ENCODE measurements at regions not wholly inside any gene's neighbourhood (a gene's known extent, or its start where the extent isn't known, plus 50 kb on each side); places are given as distances from the start of the nearest gene placed in this dataset.

DNA sequence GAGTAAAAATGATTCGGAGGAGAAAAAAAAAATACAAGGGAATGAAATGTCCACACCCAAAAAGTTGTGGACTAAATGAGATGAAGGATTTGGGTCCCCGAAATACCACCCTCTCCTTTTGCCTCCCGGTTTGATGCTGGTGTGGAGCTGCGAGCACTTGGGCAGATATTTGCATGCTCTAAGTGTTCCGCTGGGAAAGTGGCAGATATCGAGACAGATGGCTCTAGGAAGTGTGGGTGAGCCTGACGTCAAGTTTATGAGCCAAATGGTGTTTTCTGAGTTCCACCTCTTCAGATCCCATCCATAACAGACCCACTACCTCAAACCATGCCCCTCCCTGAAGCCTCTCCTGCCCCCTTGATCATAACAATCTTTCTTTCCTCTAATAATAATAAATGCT is 228.6 kb downstream of the QDPR start:
- intact Hi-C loops (cut with DNase I): no loop called here
- TF ChIP-seq POLR2AphosphoS5 (IDR thresholded peaks at IDR 0.05) (no peak), POLR2A (IDR thresholded peaks at IDR 0.05) (no peak)
- TF ChIP-seq, protein P1, sequence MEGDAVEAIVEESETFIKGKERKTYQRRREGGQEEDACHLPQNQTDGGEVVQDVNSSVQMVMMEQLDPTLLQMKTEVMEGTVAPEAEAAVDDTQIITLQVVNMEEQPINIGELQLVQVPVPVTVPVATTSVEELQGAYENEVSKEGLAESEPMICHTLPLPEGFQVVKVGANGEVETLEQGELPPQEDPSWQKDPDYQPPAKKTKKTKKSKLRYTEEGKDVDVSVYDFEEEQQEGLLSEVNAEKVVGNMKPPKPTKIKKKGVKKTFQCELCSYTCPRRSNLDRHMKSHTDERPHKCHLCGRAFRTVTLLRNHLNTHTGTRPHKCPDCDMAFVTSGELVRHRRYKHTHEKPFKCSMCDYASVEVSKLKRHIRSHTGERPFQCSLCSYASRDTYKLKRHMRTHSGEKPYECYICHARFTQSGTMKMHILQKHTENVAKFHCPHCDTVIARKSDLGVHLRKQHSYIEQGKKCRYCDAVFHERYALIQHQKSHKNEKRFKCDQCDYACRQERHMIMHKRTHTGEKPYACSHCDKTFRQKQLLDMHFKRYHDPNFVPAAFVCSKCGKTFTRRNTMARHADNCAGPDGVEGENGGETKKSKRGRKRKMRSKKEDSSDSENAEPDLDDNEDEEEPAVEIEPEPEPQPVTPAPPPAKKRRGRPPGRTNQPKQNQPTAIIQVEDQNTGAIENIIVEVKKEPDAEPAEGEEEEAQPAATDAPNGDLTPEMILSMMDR (IDR thresholded peaks at IDR 0.05): no peak
- 91% methylated on average over 7 of the region's 7 CpGs for WGBS

DNA sequence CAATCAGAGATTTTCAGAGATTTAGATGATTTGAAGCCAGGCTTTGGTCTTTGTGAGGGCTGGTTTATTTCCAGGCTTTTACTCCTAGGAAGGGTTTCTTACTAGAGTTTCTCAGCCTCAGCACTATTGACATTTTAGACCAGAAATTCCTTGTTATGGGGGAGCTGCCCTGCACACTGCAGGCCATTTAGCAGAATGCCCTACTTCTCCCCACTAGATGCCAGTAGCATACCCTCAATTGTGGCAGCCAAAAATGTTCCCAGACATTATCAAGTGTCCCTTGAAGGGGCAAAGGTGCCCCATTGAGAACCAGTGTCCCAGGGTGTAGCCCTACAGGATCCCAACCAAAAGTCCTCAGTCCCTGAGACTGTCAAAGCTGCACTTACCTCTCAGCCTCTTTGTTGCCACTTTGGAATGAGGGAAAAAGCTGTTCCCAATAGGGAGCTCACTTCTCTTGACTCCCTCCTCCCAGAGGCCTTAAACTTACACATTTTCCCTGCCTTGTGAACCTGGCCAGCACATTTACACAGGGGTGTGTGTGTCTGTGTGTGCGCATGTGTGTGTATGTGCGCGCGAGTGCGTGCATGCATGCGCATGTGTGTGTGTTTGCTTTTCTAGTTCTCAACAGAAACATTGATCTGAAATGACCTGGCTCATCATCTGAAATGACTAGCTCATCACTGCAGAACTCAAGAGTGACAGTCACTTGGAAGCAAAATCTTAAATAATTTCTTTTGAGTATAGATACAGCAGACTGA is 231.4 kb downstream of the QDPR start:
- H3K4me3 ChIP-seq: no peak overlapping the region
- H3K4me1 ChIP-seq (replicated peaks): no peaks in the 10 kb centered on the region
- H3K36me3 ChIP-seq: no peaks in the 10 kb centered on the region
- intact Hi-C loops (cut with DNase I): no loop called here
- no peaks in the 10 kb centered on the region for H3K9me3 ChIP-seq
- TF ChIP-seq POLR2AphosphoS5 (IDR thresholded peaks at IDR 0.05): no peak
- TF ChIP-seq POLR2A (IDR thresholded peaks at IDR 0.05): no peak
- H3K27me3 ChIP-seq (replicated peaks; ENCODE audit: insufficient read depth): no peaks in the 10 kb centered on the region
- no peak for DNase-seq (ENCODE audit: low spot score)
- 88% methylated on average over 6 of the region's 6 CpGs for WGBS
- no peak overlapping the region for H3K27ac ChIP-seq

More for the DNA sequence above, 228.6 kb downstream of the QDPR start:
- DNase-seq (ENCODE audit: low spot score): no peak
- H3K4me1 ChIP-seq (replicated peaks): no peaks in the 10 kb centered on the region
- H3K36me3 ChIP-seq: no peaks in the 10 kb centered on the region
- H3K27me3 ChIP-seq (replicated peaks; ENCODE audit: insufficient read depth): no peaks in the 10 kb centered on the region
- no peak overlapping the region for H3K27ac ChIP-seq
- no peaks in the 10 kb centered on the region for H3K9me3 ChIP-seq
- H3K4me3 ChIP-seq: no peak overlapping the region

DNA sequence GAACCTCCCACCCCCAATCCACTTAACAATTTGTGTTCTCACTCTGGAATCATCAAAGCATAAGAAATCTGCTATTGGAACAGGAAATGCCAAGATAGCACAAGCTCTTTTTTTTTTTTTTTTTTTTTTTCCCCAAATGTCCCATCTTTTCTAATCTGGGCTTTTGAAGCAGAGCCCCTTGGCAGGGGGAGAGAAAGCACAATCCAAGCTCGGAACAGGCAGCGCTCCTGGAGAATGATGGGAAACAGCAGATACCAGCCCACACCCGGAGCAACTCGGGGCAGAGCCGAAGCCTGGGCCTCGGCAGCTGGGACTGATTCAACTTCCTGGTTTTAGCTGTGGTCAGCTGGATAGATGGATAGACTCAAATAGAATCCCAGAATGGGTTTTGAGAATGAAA is 235.1 kb downstream of the QDPR start:
- 53% methylated on average over 6 of the region's 6 CpGs for WGBS
- intact Hi-C loops (cut with DNase I): no loop called here
- Histone ChIP-seq H3K4me3 (no peak overlapping the region), H3K4me1 (replicated peaks) (no peaks in the 10 kb centered on the region), H3K9me3 (no peaks in the 10 kb centered on the region), H3K27me3 (replicated peaks; ENCODE audit: insufficient read depth) (no peaks in the 10 kb centered on the region), H3K36me3 (no peaks in the 10 kb centered on the region), H3K27ac (no peak overlapping the region)
- DNase-seq (ENCODE audit: low spot score): no peak
- TF ChIP-seq POLR2AphosphoS5 (IDR thresholded peaks at IDR 0.05) (no peak), POLR2A (IDR thresholded peaks at IDR 0.05) (no peak)
- TF ChIP-seq, protein P1 (IDR thresholded peaks at IDR 0.05): no peak

DNA sequence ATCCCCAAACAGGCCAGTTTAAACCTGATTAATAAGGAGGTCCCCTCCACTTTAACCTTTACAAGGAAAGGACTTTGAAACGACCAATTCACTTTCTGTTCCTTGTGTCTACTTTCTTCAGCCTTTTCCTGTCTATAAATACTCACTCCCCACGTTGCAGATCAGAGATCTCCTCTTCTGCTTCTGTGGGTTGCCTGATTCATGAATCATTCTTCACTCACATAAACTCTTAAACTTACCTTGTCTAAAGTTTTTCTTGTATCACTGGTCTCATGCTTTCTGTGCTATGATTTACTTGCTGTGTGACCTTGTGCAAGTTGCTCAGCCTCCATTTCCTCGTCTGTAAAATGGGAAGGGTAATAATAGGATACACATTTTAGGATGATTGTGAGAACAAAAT is 236.1 kb downstream of the QDPR start:
- Histone ChIP-seq H3K9me3 (no peaks in the 10 kb centered on the region), H3K4me1 (replicated peaks) (no peaks in the 10 kb centered on the region), H3K27ac (no peak overlapping the region), H3K36me3 (no peaks in the 10 kb centered on the region), H3K4me3 (no peak overlapping the region), H3K27me3 (replicated peaks; ENCODE audit: insufficient read depth) (no peaks in the 10 kb centered on the region)
- no peak for DNase-seq (ENCODE audit: low spot score)
- intact Hi-C loops (cut with DNase I): no loop called here
- TF ChIP-seq, protein P1 (IDR thresholded peaks at IDR 0.05): no peak
- TF ChIP-seq POLR2AphosphoS5 (IDR thresholded peaks at IDR 0.05) (no peak), POLR2A (IDR thresholded peaks at IDR 0.05) (no peak)
- WGBS: 66% methylated on average over 3 of the region's 3 CpGs

DNA sequence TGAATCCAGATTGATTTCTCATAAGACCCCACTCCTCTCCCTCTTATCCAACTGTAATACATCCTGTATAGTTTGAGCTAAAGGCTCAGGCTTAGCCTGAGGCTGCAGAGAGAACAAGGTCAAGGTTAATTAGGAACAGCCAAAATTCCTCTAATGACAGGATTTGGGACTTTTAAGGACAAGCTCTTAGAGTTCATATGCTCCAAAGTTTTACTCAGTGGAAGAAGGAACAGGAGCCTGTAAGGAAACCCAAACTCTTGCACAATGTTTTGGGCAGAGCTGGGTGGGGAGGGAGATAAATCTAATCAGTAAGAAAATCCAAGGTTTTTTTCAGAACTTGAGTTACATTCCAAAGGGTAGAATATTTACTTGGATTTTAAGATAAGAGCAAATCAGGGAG is 238.8 kb downstream of the QDPR start:
- Histone ChIP-seq H3K9me3 (no peaks in the 10 kb centered on the region), H3K4me1 (replicated peaks) (no peaks in the 10 kb centered on the region), H3K27me3 (replicated peaks; ENCODE audit: insufficient read depth) (no peaks in the 10 kb centered on the region), H3K27ac (no peak overlapping the region), H3K4me3 (no peak overlapping the region), H3K36me3 (no peaks in the 10 kb centered on the region)
- DNase-seq (ENCODE audit: low spot score): no peak
- TF ChIP-seq POLR2AphosphoS5 (IDR thresholded peaks at IDR 0.05) (no peak), POLR2A (IDR thresholded peaks at IDR 0.05) (no peak)
- TF ChIP-seq, protein P1 (IDR thresholded peaks at IDR 0.05): no peak
- intact Hi-C loops (cut with DNase I): no loop called here

Measured in prostate gland (tissue), 2 donors.